Lung (tissue), 11 donors: ENCODE measurements at regions not wholly inside any gene's neighbourhood (a gene's known extent, or its start where the extent isn't known, plus 50 kb on each side); places are given as distances from the start of the nearest gene placed in this dataset.
A peak's percentile ranks its signal among the peaks of the same experiment; 100 is the strongest.

Experiments used
- ATAC-seq: fragments of 200-7000 bp; cut with Tn5 transposase; one replicate; pipeline ENCODE4 v1.9.1; 2020; ENCODE audit warnings: moderate number of reproducible peaks; ENCODE audit not compliant: insufficient read depth, low FRiP score
- DNase-seq, 3 donors: peaks; one replicate each; pipeline ENCODE4 v3.0.0-alpha.2; 2013 to 2017
- H3K27ac ChIP-seq, 2 donors: one replicate each; pipeline ENCODE4 v1.5.1; 2013; ENCODE audit warnings: mild to moderate bottlenecking in 2 of 2, moderate library complexity in 2 of 2, control low read depth in 1 of 2, inconsistent platforms in 1 of 2, low read depth in 1 of 2, low read length in 1 of 2
- H3K27me3 ChIP-seq, 3 donors: one replicate each; pipeline ENCODE4 v1.5.1; 2013; ENCODE audit warnings: low read length in 2 of 3; ENCODE audit not compliant: control insufficient read depth in 3 of 3, insufficient read depth in 3 of 3
- H3K36me3 ChIP-seq, 4 donors: one replicate each; pipeline ENCODE4 v1.5.1; 2013; ENCODE audit warnings: low read length in 4 of 4, mild to moderate bottlenecking in 1 of 4, moderate library complexity in 1 of 4; ENCODE audit not compliant: control insufficient read depth in 4 of 4, insufficient read depth in 4 of 4
- H3K4me1 ChIP-seq, 5 donors: one replicate each; pipeline ENCODE4 v1.5.1; 2013; ENCODE audit warnings: low read length in 5 of 5, mild to moderate bottlenecking in 2 of 5, moderate library complexity in 1 of 5; ENCODE audit not compliant: control insufficient read depth in 5 of 5, insufficient read depth in 5 of 5
- H3K4me3 ChIP-seq: one replicate; pipeline ENCODE4 v1.5.1; 2013; ENCODE audit warnings: mild to moderate bottlenecking, control low read depth, moderate library complexity
- H3K9ac ChIP-seq, 2 donors: one replicate each; pipeline ENCODE4 v1.5.1; 2013; ENCODE audit warnings: low read length in 2 of 2, control low read depth in 1 of 2; ENCODE audit not compliant: insufficient read depth in 1 of 2
- H3K9me3 ChIP-seq, 4 donors: one replicate each; pipeline ENCODE4 v1.5.1; 2013; ENCODE audit warnings: low read length in 3 of 4, mild to moderate bottlenecking in 1 of 4, moderate library complexity in 1 of 4; ENCODE audit not compliant: control insufficient read depth in 4 of 4, insufficient read depth in 3 of 4
- CTCF ChIP-seq: IDR thresholded peaks from 2 replicates; pipeline ENCODE4 v1.5.1; 2012; ENCODE audit warnings: mild to moderate bottlenecking; ENCODE audit errors: control extremely low read depth, extremely low read depth
- WGBS, 2 donors: extraction: QIAGEN DNeasy Blood & Tissue Kit; methylation state at CpG; one replicate each; pipeline ENCODE4 v1.1.7; 2013; 5-methylcytosine and 5-hydroxymethylcytosine counted together
- donor health status: control.
- donor health status: control.
- donor health status: Bipolar disorder and iron deficiency.
- donor health status: healthy.
- donor health status: DM: yes; HTN: yes; CAD: no.

- ATAC-seq (no peak), DNase-seq (no peak)
- no peak overlapping the region for H3K4me3 ChIP-seq
- H3K27me3 ChIP-seq: no peaks in the 10 kb centered on the region
- H3K9me3 ChIP-seq: no peaks in the 10 kb centered on the region
- no peak overlapping the region for H3K27ac ChIP-seq
- 72 to 86% methylated on average over 7 of the region's 7 CpGs for WGBS, 2 donors
- no peak for TF ChIP-seq CTCF
- H3K36me3 ChIP-seq: no peaks in the 10 kb centered on the region
- H3K9ac ChIP-seq: no peak overlapping the region
- H3K4me1 ChIP-seq: peaks cover 0 to 30% (median 0%) of the 10 kb centered on the region in 5 donors
Observed at GRCh38 chr2:150136893-150137292, 350.6 kb downstream of the RND3 start.

- Histone ChIP-seq H3K36me3 (no peaks in the 10 kb centered on the region), H3K4me3 (no peak overlapping the region), H3K9ac (no peak overlapping the region), H3K9me3 (no peaks in the 10 kb centered on the region), H3K27ac (no peak overlapping the region), H3K27me3 (no peaks in the 10 kb centered on the region), H3K4me1 (peaks cover 0 to 30% (median 0%) of the 10 kb centered on the region in 5 donors)
- DNase-seq: no peak
- ATAC-seq: no peak
- no peak for TF ChIP-seq CTCF
- WGBS, 2 donors: 70 to 74% methylated on average over 3 of the region's 3 CpGs
Observed at GRCh38 chr2:150136401-150136800, 351.1 kb downstream of the RND3 start.

GRCh38 chr2:150135223-150135883, 352.1 kb downstream of the RND3 start:
- TF ChIP-seq CTCF: no peak
- H3K4me1 ChIP-seq: peaks cover 0 to 39% (median 2%) of the 10 kb centered on the region in 5 donors

More at GRCh38 chr2:150135223-150135883, 352.1 kb downstream of the RND3 start:
- Histone ChIP-seq H3K36me3 (no peaks in the 10 kb centered on the region), H3K4me3 (no peak overlapping the region), H3K27me3 (no peaks in the 10 kb centered on the region), H3K9me3 (no peaks in the 10 kb centered on the region), H3K27ac (no peak overlapping the region), H3K9ac (no peak overlapping the region)
- DNase-seq: peak in 1 of 3 donors; percentile 31
- ATAC-seq: no peak
- 88% methylated on average over 7 of the region's 7 CpGs for WGBS, 2 donors
